ENCODE measurements at regions not wholly inside any gene's neighbourhood (a gene's known extent, or its start where the extent isn't known, plus 50 kb on each side); places are given as distances from the start of the nearest gene placed in this dataset.

GRCh38 chr18:47512056-47512455 lies 260.6 kb upstream of the SKOR2 start:
- H3K36me3 ChIP-seq (replicated peaks; ENCODE audit: insufficient read depth, low read depth), result no peaks in the 10 kb centered on the region
- no peak for DNase-seq (ENCODE audit: low spot score)
- no peaks in the 10 kb centered on the region for H3K9me3 ChIP-seq (ENCODE audit: low read depth)
- no peak overlapping the region for H3K27ac ChIP-seq
- no peaks in the 10 kb centered on the region for H3K4me1 ChIP-seq (ENCODE audit: insufficient read depth)
- 87% methylated on average over 6 of the region's 6 CpGs for WGBS (ENCODE audit: low lambda C conversion rate, missing lambda C conversion rate)
- H3K27me3 ChIP-seq, result no peaks in the 10 kb centered on the region
- H3K4me3 ChIP-seq, result no peak overlapping the region
- H3K4me2 ChIP-seq, result no peak overlapping the region
- H3K79me2 ChIP-seq, result no peaks in the 10 kb centered on the region
- no peak for TF ChIP-seq EZH2phosphoT487 (IDR thresholded peaks at IDR 0.05; ENCODE audit: low read depth, severe bottlenecking, unreplicated experiment)
- TF ChIP-seq CTCF (IDR thresholded peaks at IDR 0.05; ENCODE audit: poor library complexity), result no peak
- H3K9me2 ChIP-seq (replicated peaks; ENCODE audit: insufficient read depth), result no peaks in the 10 kb centered on the region
- no peak overlapping the region for H2AFZ ChIP-seq
- no peaks in the 10 kb centered on the region for H4K20me1 ChIP-seq (ENCODE audit: insufficient read depth, poor library complexity, severe bottlenecking)

GRCh38 chr18:47510831-47511230 lies 259.4 kb upstream of the SKOR2 start:
- H3K4me1 ChIP-seq (ENCODE audit: insufficient read depth), result no peaks in the 10 kb centered on the region
- H3K79me2 ChIP-seq, result no peaks in the 10 kb centered on the region
- 91% methylated on average over 4 of the region's 4 CpGs for WGBS (ENCODE audit: low lambda C conversion rate, missing lambda C conversion rate)
- TF ChIP-seq EZH2 (IDR thresholded peaks at IDR 0.05; ENCODE audit: borderline replicate concordance) (no peak), CTCF (IDR thresholded peaks at IDR 0.05; ENCODE audit: poor library complexity) (no peak), EZH2phosphoT487 (IDR thresholded peaks at IDR 0.05; ENCODE audit: low read depth, severe bottlenecking, unreplicated experiment) (no peak)
- H3K9me2 ChIP-seq (replicated peaks; ENCODE audit: insufficient read depth), result no peaks in the 10 kb centered on the region
- no peak overlapping the region for H3K4me2 ChIP-seq
- H3K27ac ChIP-seq, result no peak overlapping the region
- no peaks in the 10 kb centered on the region for H3K36me3 ChIP-seq (replicated peaks; ENCODE audit: insufficient read depth, low read depth)
- DNase-seq (ENCODE audit: low spot score), result no peak
- H3K4me3 ChIP-seq, result no peak overlapping the region
- H3K27me3 ChIP-seq, result no peaks in the 10 kb centered on the region
- no peaks in the 10 kb centered on the region for H3K9me3 ChIP-seq (ENCODE audit: low read depth)
- no peak overlapping the region for H2AFZ ChIP-seq
- no peaks in the 10 kb centered on the region for H4K20me1 ChIP-seq (ENCODE audit: insufficient read depth, poor library complexity, severe bottlenecking)

GRCh38 chr18:47507651-47508050 lies 256.2 kb upstream of the SKOR2 start:
- TF ChIP-seq EZH2 (IDR thresholded peaks at IDR 0.05; ENCODE audit: borderline replicate concordance), result no peak
- Histone ChIP-seq H2AFZ (no peak overlapping the region), H3K27ac (no peak overlapping the region), H3K36me3 (replicated peaks; ENCODE audit: insufficient read depth, low read depth) (no peaks in the 10 kb centered on the region), H3K79me2 (no peaks in the 10 kb centered on the region), H3K4me3 (no peak overlapping the region), H3K27me3 (no peaks in the 10 kb centered on the region), H3K9me2 (replicated peaks; ENCODE audit: insufficient read depth) (no peaks in the 10 kb centered on the region), H3K9me3 (ENCODE audit: low read depth) (no peaks in the 10 kb centered on the region), H4K20me1 (ENCODE audit: insufficient read depth, poor library complexity, severe bottlenecking) (no peaks in the 10 kb centered on the region), H3K4me1 (ENCODE audit: insufficient read depth) (no peaks in the 10 kb centered on the region), H3K4me2 (no peak overlapping the region)
- no peak for DNase-seq (ENCODE audit: low spot score)
- WGBS (ENCODE audit: low lambda C conversion rate, missing lambda C conversion rate), result 96% methylated on average over 3 of the region's 3 CpGs

- no peak for DNase-seq (ENCODE audit: low spot score)
Measured at GRCh38 chr18:47506897-47507296, 255.4 kb upstream of the SKOR2 start.

More at GRCh38 chr18:47506897-47507296, 255.4 kb upstream of the SKOR2 start:
- TF ChIP-seq EZH2 (IDR thresholded peaks at IDR 0.05; ENCODE audit: borderline replicate concordance) (no peak), CTCF (IDR thresholded peaks at IDR 0.05; ENCODE audit: poor library complexity) (no peak), EZH2phosphoT487 (IDR thresholded peaks at IDR 0.05; ENCODE audit: low read depth, severe bottlenecking, unreplicated experiment) (no peak)
- Histone ChIP-seq H3K36me3 (replicated peaks; ENCODE audit: insufficient read depth, low read depth) (no peaks in the 10 kb centered on the region), H3K27me3 (no peaks in the 10 kb centered on the region), H3K4me2 (no peak overlapping the region), H2AFZ (no peak overlapping the region), H3K4me1 (ENCODE audit: insufficient read depth) (no peaks in the 10 kb centered on the region), H3K9me3 (ENCODE audit: low read depth) (no peaks in the 10 kb centered on the region), H3K79me2 (no peaks in the 10 kb centered on the region), H4K20me1 (ENCODE audit: insufficient read depth, poor library complexity, severe bottlenecking) (no peaks in the 10 kb centered on the region), H3K4me3 (no peak overlapping the region), H3K27ac (no peak overlapping the region), H3K9me2 (replicated peaks; ENCODE audit: insufficient read depth) (no peaks in the 10 kb centered on the region)
- WGBS (ENCODE audit: low lambda C conversion rate, missing lambda C conversion rate), result 75% methylated on average over 7 of the region's 7 CpGs

Data from hepatocyte (in vitro differentiated cells).